ENCODE measurements at regions not wholly inside any gene's neighbourhood (a gene's known extent, or its start where the extent isn't known, plus 50 kb on each side); places are given as distances from the start of the nearest gene placed in this dataset.

DNA sequence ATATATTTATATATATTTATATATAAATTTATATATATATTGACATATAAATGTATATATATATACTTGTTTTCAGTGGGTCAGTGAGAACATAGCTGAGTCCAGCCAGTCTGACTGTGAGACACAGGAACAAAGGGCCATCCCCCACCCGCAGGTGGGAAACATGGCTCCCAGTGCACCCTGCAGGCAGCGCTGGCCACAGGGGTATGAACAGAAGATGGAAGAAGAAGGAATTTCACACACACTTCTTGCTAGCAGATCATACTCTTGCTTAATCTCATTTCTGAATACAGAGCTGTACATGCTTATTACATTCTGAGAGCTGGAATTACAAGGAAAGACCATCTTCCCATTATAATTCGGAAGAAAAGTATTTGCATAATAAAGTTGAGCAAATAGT lies 595.4 kb downstream of the IRX1 start:
- no peak for TF ChIP-seq POLR2AphosphoS5 (IDR thresholded peaks at IDR 0.05; ENCODE audit: low read depth, low read length)
- no peak for TF ChIP-seq SIN3A (IDR thresholded peaks at IDR 0.05; ENCODE audit: borderline replicate concordance, insufficient read depth, low read length)
- TF ChIP-seq, protein P1, sequence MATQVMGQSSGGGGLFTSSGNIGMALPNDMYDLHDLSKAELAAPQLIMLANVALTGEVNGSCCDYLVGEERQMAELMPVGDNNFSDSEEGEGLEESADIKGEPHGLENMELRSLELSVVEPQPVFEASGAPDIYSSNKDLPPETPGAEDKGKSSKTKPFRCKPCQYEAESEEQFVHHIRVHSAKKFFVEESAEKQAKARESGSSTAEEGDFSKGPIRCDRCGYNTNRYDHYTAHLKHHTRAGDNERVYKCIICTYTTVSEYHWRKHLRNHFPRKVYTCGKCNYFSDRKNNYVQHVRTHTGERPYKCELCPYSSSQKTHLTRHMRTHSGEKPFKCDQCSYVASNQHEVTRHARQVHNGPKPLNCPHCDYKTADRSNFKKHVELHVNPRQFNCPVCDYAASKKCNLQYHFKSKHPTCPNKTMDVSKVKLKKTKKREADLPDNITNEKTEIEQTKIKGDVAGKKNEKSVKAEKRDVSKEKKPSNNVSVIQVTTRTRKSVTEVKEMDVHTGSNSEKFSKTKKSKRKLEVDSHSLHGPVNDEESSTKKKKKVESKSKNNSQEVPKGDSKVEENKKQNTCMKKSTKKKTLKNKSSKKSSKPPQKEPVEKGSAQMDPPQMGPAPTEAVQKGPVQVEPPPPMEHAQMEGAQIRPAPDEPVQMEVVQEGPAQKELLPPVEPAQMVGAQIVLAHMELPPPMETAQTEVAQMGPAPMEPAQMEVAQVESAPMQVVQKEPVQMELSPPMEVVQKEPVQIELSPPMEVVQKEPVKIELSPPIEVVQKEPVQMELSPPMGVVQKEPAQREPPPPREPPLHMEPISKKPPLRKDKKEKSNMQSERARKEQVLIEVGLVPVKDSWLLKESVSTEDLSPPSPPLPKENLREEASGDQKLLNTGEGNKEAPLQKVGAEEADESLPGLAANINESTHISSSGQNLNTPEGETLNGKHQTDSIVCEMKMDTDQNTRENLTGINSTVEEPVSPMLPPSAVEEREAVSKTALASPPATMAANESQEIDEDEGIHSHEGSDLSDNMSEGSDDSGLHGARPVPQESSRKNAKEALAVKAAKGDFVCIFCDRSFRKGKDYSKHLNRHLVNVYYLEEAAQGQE (IDR thresholded peaks at IDR 0.05; ENCODE audit: insufficient read depth in 1 of 2, low read depth in 2 of 2, low read length in 2 of 2) = no peak

All from PFSK-1 (cell line).